ENCODE measurements at regions not wholly inside any gene's neighbourhood (a gene's known extent, or its start where the extent isn't known, plus 50 kb on each side); places are given as distances from the start of the nearest gene placed in this dataset.

- Histone ChIP-seq H3K27ac (ENCODE audit: poor library complexity, severe bottlenecking) (no peak overlapping the region), H3K27me3 (ENCODE audit: insufficient read depth, poor library complexity, severe bottlenecking) (no peaks in the 10 kb centered on the region), H3K9me3 (ENCODE audit: severe bottlenecking) (no peaks in the 10 kb centered on the region), H3K36me3 (ENCODE audit: low read depth) (no peaks in the 10 kb centered on the region), H3K4me1 (ENCODE audit: insufficient read depth, poor library complexity, severe bottlenecking) (peaks cover 36% of the 10 kb centered on the region), H3K4me3 (ENCODE audit: severe bottlenecking) (no peak overlapping the region)
- ATAC-seq (ENCODE audit: low read depth) (no peak), DNase-seq (ENCODE audit: low spot score) (no peak)
- TF ChIP-seq, protein P1, sequence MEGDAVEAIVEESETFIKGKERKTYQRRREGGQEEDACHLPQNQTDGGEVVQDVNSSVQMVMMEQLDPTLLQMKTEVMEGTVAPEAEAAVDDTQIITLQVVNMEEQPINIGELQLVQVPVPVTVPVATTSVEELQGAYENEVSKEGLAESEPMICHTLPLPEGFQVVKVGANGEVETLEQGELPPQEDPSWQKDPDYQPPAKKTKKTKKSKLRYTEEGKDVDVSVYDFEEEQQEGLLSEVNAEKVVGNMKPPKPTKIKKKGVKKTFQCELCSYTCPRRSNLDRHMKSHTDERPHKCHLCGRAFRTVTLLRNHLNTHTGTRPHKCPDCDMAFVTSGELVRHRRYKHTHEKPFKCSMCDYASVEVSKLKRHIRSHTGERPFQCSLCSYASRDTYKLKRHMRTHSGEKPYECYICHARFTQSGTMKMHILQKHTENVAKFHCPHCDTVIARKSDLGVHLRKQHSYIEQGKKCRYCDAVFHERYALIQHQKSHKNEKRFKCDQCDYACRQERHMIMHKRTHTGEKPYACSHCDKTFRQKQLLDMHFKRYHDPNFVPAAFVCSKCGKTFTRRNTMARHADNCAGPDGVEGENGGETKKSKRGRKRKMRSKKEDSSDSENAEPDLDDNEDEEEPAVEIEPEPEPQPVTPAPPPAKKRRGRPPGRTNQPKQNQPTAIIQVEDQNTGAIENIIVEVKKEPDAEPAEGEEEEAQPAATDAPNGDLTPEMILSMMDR (IDR thresholded peaks at IDR 0.05; ENCODE audit: poor library complexity, severe bottlenecking) = no peak
Observed at GRCh38 chr12:39240587-39240986, 202.3 kb downstream of the KIF21A start.

DNA sequence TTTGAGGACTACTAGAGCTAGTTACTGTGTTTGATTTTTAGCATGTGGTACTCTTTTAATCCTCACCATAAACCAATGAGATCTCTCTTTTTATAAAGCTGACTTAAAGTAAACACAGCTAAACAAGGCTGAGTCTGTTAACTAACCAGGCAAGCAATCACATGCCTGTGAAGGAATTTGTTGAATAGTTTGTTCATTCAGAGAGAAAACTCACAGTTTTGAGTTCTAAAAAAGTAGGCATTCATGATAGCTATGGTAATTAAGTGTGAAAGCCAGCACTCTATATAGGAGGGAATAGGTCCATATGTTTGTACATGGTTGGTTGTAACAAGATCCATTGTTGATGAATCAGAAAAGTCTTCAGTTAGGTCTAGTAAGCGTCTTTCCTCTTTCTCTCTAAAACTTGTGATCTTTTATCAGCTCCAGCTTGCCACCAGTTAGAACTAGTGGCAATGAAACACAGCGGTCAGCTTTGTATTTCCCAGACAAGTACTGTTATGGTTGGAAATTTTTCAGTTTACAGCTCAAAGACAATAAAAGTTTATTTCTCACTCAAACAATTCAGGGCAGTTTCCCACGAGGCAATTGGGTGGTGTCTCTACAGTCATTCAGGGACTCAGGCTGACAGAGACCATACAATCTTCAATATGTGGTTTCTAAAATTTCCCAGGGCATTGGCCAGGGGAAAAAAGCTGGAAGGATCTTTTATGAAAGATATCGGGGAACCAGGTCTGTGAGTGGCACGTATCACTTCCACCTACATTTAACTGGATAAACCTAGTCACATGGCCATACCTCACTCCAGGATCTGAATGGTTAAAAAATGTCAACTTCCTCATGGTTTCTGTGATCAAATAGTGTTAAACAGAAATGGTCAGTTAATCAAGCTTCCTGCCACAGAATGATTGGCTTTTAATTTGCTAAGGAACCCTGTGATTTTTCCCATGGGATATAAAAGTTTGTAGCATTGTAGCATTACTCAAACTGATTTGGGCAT, 203.1 kb downstream of the KIF21A start:
- Histone ChIP-seq H3K27me3 (ENCODE audit: insufficient read depth, poor library complexity, severe bottlenecking) (no peaks in the 10 kb centered on the region), H3K9me3 (ENCODE audit: severe bottlenecking) (no peaks in the 10 kb centered on the region), H3K4me1 (ENCODE audit: insufficient read depth, poor library complexity, severe bottlenecking) (peaks cover 36% of the 10 kb centered on the region), H3K36me3 (ENCODE audit: low read depth) (no peaks in the 10 kb centered on the region), H3K4me3 (ENCODE audit: severe bottlenecking) (no peak overlapping the region), H3K27ac (ENCODE audit: poor library complexity, severe bottlenecking) (peak overlapping the region; percentile 24)
- DNase-seq (ENCODE audit: low spot score) (no peak), ATAC-seq (ENCODE audit: low read depth) (peak; percentile 43)
- TF ChIP-seq, protein P1 (IDR thresholded peaks at IDR 0.05; ENCODE audit: poor library complexity, severe bottlenecking) = no peak

DNA sequence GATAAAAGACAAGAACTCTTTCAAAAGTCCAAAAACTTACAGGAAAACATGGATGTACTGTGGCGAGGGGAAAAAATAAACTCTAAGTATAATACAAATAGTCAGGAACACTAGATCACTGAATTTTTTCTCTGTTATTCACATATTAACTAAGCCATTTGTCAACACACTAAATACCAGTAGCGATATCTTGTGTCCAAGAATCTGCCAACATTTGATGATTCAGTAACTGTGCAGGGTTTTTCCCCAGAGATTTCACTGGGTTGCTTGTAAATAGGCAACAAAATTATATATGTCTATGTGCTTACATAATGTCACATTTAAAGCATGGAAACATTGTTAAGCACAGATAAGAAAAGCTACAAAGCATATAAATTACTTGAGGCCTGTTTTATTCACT, 205.9 kb downstream of the KIF21A start:
- ATAC-seq (ENCODE audit: low read depth) (peak; percentile 89), DNase-seq (ENCODE audit: low spot score) (no peak)
- peak overlapping the region; percentile 71 for H3K27ac ChIP-seq (ENCODE audit: poor library complexity, severe bottlenecking)

GRCh38 chr12:39235990-39236767, 206.7 kb downstream of the KIF21A start:
- Histone ChIP-seq H3K4me1 (ENCODE audit: insufficient read depth, poor library complexity, severe bottlenecking) (peaks cover 36% of the 10 kb centered on the region), H3K36me3 (ENCODE audit: low read depth) (no peaks in the 10 kb centered on the region), H3K9me3 (ENCODE audit: severe bottlenecking) (no peaks in the 10 kb centered on the region), H3K27me3 (ENCODE audit: insufficient read depth, poor library complexity, severe bottlenecking) (no peaks in the 10 kb centered on the region), H3K4me3 (ENCODE audit: severe bottlenecking) (no peak overlapping the region), H3K27ac (ENCODE audit: poor library complexity, severe bottlenecking) (peak overlapping the region; percentile 71)
- ATAC-seq (ENCODE audit: low read depth) (peak; percentile 72), DNase-seq (ENCODE audit: low spot score) (no peak)
- TF ChIP-seq, protein P1 (IDR thresholded peaks at IDR 0.05; ENCODE audit: poor library complexity, severe bottlenecking) = no peak

More for the DNA sequence above, 205.9 kb downstream of the KIF21A start:
- H3K9me3 ChIP-seq (ENCODE audit: severe bottlenecking) = no peaks in the 10 kb centered on the region
- no peak overlapping the region for H3K4me3 ChIP-seq (ENCODE audit: severe bottlenecking)
- H3K36me3 ChIP-seq (ENCODE audit: low read depth) = no peaks in the 10 kb centered on the region
- H3K4me1 ChIP-seq (ENCODE audit: insufficient read depth, poor library complexity, severe bottlenecking) = peaks cover 36% of the 10 kb centered on the region
- no peaks in the 10 kb centered on the region for H3K27me3 ChIP-seq (ENCODE audit: insufficient read depth, poor library complexity, severe bottlenecking)
- TF ChIP-seq, protein P1 (IDR thresholded peaks at IDR 0.05; ENCODE audit: poor library complexity, severe bottlenecking) = no peak
